ENCODE measurements at regions not wholly inside any gene's neighbourhood (a gene's known extent, or its start where the extent isn't known, plus 50 kb on each side); places are given as distances from the start of the nearest gene placed in this dataset.

DNA sequence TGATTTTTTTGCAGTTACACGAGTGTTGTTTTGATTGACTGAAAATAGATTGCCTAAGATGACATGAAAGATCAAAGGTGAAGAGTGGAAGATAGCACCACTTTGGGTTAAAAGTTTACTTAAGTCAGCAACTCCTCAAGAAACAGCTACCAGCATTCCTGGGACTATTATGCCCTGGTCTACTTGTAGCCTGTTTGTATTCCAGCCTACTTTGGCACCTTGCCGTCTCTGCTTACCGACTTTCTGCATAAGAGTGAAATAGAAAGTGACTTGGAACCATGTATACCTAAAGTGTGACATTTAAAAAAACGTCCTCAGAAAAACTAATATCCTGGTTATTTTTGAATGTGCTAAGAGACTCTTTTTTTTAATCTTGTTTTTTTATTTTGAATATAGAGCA, 631.5 kb upstream of the PTBP2 start:
- TF ChIP-seq CTCF (IDR thresholded peaks at IDR 0.05) (no peak), ZFX (IDR thresholded peaks at IDR 0.05; ENCODE audit: borderline replicate concordance) (no peak)
